SK-N-DZ (cell line): ENCODE measurements at regions not wholly inside any gene's neighbourhood (a gene's known extent, or its start where the extent isn't known, plus 50 kb on each side); places are given as distances from the start of the nearest gene placed in this dataset.
"Not testable (repeated sequence)": the region's sequence is repeated elsewhere in the genome, so short reads cannot be mapped to it uniquely, and the experiment has no call there.

Experiments
- DNase-seq: peaks from one replicate; pipeline ENCODE4 v3.0.0-alpha.2; 2015; ENCODE audit warnings: low spot score

DNA sequence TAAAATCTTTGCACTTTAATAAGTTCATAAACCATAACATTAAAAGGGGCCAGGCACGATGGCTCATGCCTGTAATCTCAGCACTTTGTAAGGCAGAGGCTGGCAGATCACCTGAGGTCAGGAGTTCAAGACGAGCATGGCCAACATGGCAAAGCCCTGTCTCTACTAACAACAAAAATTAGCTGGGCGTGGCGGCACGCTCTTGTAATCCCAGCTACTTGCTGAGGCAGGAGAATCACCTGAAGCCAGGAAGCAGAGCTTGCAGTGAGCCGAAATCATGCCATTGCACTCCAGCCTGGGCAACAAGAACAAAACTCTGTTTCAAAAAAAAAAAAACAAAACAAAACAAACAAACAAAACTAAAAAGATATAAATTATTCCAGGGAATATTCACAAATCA lies 595.2 kb upstream of the LCORL start:
- no peak for DNase-seq

DNA sequence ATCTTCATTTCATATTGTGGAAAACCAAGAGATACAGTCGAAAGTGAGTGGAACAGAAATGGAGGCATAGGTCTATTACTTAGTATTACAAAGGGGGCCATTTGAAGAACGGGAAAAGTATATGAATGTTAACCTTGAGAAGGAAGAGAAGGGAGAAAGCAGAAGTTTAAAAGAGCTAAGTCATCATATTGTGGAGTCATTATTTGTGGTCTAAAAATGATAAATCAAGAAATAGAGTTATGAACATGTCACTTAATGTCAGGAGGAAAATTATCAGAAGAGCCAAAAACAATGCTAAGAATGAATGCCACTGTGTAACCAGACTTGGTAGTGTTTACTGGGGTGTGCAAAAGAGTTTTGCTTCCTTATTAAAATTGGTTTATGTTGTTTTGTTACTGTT lies 589.5 kb upstream of the LCORL start:
- no peak for DNase-seq

DNA sequence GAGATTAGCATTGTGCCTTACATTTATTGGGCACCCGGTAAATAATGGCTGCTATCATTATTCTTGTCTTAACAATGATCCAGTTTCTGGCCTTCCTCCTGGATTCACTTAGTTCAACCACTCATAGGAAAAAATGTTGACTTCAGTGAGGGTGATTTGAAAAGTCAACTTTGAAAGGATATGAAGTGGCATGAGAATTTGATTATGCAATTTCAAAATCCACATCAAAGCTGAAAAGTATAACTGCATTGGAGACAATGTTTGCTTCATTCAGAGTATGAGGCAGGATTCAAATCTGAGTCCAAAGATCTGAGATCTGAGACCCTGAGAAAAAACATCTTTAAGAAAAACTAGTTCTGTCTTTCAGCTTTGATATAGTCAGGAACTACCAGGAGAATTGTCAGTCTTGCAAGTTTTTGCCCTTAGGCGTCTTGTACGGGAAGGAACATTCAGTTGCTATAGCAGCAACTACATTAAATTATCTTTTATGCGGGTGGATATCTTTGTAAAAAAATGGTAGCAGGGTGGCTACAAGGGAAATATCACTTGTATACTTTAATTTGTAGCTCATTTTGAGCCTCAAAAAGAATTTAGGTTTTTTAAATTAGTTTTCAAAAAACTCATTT lies 587.5 kb upstream of the LCORL start:
- DNase-seq = no peak

DNA sequence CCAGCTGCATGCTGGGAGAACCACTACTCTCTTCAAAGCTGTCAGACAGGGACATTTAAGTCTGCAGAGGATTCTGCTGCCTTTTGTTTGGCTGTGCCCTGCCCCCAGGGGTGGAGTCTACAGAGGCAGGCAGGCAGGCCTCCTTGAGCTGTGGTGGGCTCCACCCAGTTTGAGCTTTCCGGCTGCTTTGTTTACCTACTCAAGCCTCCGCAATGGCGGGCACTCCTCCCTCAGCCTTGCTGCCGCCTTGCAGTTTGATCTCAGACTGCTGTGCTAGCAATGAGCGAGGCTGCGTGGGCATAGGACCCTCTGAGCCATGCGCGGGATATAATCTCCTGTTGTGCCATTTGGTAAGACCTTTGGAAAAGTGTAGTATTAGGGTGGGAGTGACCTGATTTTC lies 581.1 kb upstream of the LCORL start:
- DNase-seq = not testable (repeated sequence)

DNA sequence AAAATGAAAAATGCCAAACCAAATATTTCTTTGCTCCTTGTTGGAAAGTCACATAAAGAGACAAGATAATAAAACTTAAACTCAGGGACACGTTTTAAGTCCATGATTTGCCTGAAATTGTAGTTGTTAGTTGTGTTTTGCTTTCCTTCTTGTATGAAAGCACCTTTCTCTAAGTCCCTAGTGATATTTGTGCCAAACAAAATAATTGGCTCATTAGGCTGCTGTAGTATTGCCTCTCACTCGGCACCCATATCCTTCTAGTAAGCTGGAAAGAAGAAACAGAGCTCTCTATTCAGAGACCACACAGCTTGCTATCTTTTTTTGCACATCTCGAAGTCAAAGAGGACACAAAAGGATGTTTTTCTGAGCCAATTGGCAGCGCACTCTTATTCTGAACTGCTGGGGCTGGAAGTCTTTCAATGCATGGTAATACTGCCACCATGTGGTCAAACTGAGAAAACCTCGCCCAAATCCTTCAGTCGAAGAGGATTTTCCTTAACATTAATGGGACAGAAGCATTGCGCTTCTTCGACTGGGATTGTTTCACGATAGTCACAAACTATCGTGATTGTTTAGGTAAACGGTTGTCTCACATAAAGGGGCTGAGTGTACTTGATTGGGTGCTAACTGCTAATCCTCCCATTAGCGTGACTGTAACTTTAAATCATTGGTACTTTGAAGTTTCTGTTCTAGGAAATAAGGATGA lies 571.9 kb upstream of the LCORL start:
- peak; percentile 72 for DNase-seq

DNA sequence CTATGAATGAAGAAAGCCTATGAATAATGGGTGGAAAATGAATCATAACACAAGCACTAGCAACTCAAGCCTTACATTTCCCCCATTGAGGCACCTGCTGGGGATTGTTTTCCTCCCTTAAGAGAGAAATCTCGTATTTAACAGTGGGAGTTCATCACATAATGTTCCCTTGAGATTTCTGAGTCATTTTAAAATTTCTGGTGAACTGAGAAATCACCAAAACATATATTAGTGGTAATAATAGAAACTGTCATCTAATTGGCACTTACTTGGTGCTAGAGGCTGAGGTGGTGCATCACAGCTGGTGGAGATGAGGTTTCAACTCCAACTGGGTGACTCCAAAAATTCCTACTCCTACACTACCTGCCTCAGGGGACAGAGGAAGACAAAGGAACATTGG lies 561.3 kb upstream of the LCORL start:
- no peak for DNase-seq

DNA sequence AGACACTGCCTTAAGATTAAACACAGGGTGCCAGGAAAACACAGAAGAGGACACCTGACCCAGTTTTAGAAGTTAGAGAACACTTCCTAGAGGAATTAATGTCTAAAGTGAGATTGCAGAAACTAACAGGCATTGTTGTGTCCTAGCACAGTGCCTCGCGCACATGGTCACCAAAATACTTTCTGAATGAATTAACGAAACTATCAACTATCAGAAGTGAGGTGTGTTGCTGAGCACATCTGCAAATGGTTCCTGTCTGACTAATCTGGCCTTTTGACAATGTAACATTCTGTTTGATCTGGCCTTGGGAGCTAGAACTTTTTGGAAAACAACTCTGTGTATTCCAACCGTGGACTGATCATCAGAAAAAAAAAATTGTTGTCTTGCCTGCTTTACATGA lies 556.8 kb upstream of the LCORL start:
- no peak for DNase-seq

DNA sequence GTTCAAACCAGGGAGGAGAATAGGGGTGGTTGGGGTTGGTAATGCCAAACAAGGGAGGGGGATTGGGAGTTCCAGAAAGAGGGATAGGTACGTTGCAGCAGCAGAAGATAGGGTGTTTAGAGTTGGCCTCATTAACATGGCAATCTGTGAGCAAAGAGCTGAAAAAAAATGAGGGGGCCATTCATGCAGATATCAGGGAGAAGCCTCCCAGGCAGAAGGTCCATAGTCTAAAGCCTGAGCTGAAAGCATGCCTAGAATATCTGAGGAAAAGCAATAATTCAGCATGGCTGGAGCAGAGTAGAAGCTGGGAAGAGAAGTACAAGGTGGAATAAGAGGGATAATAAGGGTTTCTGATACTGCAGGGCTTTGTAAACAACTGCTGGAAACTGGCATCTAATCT lies 550.9 kb upstream of the LCORL start:
- no peak for DNase-seq

DNA sequence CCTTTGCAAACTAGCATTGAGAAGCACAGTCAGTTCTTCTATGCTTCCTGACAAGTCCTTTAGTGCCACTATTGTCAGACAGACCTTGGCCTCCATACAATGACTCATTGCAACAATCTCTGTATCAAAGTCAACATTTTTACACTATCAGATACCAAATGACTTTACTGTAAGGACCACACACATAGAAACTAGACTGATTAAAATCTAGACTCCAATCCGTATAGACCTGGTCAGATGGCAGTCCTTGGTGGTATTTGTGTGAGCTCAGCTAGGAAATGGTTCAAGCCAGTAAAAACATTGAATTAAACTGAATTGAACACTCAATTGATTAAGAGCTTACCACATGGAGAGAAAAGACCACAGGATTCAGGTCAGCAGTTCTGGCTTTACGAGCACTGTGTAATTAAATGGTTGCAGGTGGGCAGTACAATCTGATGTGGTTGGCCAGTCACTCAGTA lies 549.8 kb upstream of the LCORL start:
- peak; percentile 23 for DNase-seq

DNA sequence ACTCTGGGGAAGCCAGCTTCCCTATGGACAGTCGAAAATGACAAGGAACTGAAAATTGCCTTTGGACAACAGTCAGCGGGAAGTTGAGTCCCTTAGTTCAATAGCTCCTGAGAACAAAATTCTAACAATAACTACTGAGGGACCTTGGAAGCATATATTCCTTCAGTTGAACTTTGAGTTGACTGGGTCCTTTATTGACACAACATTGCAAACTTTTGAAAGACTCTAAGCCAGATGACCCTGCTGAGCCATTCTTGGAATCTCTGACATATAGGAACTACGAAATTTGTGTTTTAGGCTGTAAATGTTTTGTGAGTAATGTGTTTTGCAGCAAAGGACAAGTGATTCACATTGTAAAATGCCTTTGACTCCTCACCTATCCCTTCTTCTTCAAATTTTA lies 548.8 kb upstream of the LCORL start:
- no peak for DNase-seq

DNA sequence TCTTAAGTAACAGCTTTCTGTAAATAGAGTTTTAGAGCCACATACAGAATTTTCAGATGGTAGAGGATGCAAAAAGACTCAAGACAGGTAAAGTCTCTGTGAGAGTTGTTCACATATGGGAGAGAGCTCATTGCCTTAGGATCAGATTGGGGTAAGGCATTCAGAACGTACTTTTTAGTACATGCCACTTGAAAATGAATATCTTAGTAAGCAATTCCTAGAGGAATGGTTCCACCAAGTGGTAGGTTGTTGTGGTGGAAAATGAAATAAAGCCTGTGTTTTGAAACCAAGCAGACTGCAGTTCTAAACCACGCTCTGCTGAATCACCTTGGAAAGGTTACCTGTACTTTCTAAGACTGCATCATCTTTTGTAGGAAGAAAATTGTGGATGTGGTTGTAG lies 547.0 kb upstream of the LCORL start:
- DNase-seq = no peak

DNA sequence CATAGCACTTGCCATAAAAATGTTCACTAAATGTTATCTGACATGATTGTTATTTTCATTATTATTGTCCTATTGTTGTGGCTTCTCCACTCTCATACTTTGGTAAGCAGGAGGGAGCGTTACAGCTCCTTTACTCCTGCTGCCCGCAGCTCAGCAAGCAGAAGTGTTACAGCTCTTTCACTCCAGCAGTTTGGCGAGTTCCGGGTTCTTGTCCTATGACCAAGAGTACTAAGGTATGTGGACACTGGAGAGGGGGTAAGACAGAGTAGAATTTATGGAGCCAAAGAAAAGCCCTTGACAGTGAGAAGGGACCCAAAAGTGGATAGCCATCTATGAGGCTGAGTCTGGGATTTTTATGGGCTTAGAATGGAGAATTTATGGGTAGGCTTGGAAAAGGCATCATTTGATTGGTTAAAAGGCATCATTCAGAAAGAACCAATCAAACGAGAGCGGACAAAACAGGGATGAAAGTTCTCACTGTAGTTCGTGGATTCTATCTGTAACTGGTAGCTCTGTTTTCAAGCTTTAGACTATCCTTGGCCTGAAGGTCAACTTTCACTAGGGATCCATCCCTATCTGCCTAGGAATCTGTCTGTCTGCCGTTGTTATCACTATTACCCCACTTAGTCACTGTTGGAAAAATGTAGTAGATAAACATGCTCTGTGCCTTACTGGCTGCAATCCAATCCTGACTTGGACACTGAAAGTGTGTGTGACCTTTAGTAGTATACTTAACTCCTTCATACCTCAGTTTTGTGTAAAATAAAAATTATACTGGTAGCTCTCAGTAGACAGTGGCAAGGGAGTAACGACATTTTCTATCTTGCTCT lies 545.6 kb upstream of the LCORL start:
- DNase-seq = no peak

DNA sequence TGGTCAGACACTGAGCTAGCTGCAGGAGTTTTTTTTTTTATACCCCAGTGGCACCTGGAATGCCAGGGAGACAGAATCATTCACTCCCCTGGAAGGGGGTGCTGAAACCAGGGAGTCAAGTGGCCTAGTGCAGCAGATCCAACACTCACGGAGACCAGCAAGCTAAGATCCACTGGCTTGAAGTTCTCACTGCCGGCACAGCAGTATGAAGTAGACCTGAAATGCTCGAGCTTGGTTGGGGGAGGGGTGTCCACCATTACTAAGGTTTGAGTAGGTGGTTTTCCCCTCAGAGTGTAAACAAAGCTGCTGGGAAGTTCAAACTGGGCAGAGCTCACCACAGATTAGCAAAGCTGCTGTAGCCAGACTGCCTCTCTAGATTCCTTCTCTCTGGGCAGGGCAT lies 537.9 kb upstream of the LCORL start:
- DNase-seq = no peak

DNA sequence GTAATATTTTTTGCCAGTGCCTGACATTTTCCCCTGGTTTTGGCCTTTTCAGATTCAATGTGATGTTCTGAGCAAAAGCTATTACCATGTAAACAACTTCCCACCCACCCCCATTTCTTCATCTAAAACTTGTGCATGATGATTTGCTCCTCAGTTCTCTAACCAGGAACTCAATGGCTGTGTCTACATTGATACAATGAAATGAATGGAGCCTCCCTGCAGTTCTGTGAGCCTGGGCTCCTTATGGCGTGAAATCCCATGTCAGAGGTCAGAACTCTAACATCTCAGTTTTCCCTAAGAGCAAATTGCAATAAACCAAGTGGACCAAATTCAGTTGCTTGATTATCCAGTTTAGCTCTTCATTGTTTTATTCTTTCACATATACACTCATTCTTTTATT lies 534.8 kb upstream of the LCORL start:
- DNase-seq = no peak

DNA sequence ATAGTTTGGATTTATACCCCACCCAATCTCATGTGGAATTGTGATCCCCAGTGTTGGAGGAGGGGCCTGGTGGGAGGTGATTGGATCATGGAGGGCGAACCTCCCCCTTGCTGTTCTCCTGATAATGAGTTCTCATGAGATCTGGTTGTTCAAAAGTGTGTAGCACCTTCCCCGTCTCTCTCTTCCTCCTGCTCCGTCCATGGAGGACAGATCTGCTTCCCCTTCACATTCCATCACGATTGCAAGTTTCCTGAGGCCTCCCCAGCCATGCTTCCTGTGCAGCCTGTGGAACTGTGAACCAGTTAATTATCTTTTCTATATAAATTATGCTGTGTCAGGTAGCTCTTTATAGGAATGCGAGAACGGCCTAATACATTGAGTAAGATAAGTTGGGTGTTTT lies 518.8 kb upstream of the LCORL start:
- no peak for DNase-seq

DNA sequence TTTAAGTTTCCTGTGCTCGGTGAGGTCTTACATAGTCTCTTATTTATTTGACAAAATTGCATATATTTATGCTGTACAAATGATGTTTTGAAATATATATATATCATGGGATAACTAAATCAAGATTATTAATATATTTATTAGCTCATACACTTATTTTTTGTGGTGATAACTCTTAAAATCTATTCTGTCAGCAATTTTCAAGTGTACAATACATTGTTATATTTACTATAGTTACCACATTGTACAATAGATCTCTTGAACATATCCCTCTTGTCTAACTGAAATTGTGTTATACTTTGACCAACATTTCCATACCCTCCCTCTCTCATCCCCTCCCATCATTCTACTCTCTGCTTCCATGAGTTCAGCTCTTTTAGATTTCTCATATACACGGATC lies 516.6 kb upstream of the LCORL start:
- DNase-seq = no peak

DNA sequence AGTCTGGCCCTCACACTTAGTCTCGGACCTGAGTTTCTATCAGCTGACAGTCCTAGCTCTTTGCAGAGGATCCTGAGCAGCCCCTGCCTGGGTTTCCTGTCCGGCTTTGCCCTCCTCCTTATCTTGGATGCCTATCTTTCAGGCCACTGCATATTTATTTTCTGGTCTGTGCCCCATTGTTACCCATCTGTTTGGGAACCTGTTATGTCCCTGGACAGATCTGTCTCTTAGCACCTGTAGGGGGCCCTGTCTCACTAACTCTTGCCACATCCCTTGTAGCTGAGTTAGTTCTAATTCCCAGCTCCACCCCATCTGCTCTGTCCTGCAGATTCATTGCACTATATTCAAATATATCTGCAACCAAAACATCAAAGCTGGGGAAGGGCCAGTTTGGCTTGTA lies 514.9 kb upstream of the LCORL start:
- peak; percentile 1 for DNase-seq

DNA sequence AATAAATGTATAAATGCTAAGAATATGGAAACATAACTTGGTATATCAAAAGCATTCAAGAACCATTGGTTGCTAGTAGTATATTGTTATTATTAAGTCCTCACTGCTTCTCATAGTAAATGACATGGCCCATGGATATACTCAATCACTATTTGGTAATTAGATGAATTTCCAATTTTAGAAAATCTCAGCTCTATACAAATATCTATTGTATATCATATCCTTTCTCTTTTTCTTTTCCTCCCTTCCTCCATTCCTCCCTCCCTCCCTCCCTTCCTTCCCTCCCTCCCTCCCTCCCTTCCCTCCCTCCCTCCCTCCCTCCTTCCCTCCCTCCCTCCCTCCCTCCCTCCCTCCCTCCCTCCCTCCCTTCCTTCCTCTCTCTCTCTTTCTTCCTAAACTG lies 514.4 kb upstream of the LCORL start:
- DNase-seq = no peak

DNA sequence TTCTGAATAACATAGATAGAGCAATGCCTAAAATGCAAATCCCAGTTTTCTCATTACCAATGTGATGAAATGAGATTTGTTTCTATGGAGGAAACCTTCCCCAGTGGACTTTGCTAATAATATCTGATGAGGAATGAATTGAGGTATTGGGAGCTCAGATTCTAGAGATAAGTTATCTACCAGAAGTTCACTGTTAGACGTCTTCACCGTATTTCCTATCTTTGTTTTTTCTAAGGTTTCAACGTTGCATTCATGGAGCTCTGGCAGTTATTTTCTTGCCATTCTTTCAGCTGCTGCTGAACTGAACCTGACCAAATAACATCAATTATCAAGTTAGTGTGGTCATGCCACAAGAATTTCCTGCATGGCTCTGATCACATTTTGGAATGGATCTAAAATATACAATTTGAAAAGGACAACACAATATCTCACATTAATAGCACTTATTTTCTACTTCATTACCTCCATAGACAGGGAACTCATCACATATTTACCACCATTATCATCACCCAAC lies 511.8 kb upstream of the LCORL start:
- DNase-seq = no peak

DNA sequence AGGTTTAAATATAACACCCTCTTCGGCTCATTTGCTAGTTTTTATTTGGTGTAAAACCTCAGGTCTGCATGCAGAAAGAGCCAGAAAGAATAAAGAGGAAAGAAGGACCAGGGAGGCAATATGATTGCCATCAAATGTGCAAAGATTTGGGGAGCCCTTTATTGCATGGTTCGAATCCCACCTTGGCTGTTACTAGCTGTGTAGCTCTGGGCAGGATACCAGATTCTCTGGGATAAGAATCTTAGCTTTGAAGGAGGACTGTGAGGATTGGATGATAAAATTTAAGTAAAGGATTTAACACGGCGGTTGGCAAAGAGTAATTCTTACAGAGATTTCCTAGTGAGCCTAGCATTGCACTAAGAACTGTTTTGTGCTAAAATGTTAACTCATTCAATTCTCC lies 510.2 kb upstream of the LCORL start:
- DNase-seq = no peak

DNA sequence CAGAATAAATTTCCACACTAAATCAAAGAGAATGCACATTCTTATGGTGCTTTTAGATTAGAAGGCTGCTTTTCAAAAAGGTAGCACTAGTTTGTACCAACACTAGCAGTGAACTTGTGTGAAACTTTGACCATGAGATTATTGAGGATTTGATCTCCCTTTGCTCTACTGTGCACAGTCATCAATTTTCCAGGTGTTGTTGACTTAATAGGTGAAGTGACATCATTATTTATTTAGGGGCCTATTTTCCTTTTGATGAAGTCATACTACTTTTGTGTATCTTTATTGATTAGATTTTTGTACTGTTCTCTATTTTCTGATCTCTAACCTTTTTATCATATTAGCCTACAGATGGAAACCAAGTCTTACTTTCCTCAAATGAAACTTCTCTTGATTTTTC lies 507.9 kb upstream of the LCORL start:
- no peak for DNase-seq

DNA sequence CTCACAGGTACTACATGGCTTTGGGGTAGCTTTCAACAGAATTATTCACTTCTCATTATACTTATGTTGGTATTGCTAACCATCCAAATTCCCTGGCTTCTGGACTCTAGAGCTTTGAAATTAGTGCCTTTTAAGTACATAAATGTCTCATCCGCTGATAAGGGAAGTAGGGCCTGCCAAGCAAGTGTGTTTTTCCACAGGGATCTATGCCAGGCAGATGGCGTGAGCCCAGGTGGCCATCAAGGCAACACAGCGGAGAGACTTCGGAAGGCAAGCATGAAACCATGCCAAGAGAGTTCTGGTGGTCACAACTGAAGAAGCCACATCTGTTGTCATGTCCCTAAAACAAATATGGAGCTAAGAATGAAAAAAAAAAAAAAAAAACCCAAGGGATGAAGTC lies 503.1 kb upstream of the LCORL start:
- no peak for DNase-seq

DNA sequence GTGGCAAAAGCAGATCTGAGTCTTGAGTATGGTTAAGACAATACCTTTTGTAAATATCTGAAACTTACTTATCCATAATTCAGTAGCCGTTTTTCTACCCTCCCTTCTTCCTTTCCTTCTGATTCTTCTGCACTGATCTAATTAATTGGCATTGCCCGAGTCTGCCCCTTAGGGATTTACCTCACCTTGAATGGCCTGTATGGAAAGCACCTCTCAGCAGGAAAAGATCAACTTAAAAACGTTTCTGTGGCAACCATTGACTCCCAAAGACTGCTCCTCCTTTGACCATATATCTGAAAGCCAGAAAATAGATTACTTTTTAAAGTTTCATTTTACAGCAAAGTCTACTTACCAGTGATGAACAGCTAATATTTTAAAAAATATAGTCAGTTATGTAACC lies 496.5 kb upstream of the LCORL start:
- no peak for DNase-seq
